ENCODE measurements at regions not wholly inside any gene's neighbourhood (a gene's known extent, or its start where the extent isn't known, plus 50 kb on each side); places are given as distances from the start of the nearest gene placed in this dataset.

DNA sequence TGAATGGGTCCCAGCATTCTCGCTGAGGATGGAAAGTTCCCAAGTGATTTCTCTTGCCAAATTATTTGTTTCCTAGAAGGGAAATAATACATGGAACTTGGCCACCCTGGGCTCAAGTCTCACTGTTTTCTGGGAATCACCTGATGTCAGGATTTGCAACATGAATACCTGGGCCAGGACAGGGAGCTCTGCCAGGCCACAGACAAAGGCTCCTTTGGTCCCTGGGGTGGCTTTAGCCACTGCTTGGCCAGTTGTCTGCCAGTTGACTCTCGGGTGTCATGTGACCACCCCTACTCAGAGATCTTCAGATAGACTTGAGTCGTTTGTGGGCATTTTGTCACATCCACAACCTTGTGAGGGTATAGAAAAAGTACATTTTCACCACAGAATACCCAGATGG, 258.0 kb upstream of the HABP2 start:
- H3K4me3 ChIP-seq (ENCODE audit: low read length), result no peak overlapping the region
- no peaks in the 10 kb centered on the region for H3K4me1 ChIP-seq (ENCODE audit: low read length)
- TF ChIP-seq EZH2phosphoT487 (IDR thresholded peaks at IDR 0.05; ENCODE audit: low read length), result no peak
- TF ChIP-seq, protein P1, sequence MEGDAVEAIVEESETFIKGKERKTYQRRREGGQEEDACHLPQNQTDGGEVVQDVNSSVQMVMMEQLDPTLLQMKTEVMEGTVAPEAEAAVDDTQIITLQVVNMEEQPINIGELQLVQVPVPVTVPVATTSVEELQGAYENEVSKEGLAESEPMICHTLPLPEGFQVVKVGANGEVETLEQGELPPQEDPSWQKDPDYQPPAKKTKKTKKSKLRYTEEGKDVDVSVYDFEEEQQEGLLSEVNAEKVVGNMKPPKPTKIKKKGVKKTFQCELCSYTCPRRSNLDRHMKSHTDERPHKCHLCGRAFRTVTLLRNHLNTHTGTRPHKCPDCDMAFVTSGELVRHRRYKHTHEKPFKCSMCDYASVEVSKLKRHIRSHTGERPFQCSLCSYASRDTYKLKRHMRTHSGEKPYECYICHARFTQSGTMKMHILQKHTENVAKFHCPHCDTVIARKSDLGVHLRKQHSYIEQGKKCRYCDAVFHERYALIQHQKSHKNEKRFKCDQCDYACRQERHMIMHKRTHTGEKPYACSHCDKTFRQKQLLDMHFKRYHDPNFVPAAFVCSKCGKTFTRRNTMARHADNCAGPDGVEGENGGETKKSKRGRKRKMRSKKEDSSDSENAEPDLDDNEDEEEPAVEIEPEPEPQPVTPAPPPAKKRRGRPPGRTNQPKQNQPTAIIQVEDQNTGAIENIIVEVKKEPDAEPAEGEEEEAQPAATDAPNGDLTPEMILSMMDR (IDR thresholded peaks at IDR 0.05; ENCODE audit: low read length), result no peak
- no peak for TF ChIP-seq EZH2 (optimal IDR thresholded peaks at IDR 0.05; ENCODE audit: low read depth, low read length)
- H3K9ac ChIP-seq (ENCODE audit: low read length), result no peak overlapping the region
- H3K4me2 ChIP-seq (ENCODE audit: low read depth, low read length), result no peak overlapping the region
- H3K27me3 ChIP-seq (replicated peaks; ENCODE audit: insufficient read depth, low read length), result no peaks in the 10 kb centered on the region
- DNase-seq, result no peak
- no peak overlapping the region for H2AFZ ChIP-seq (ENCODE audit: low read length)
- H3K9me2 ChIP-seq (replicated peaks; ENCODE audit: insufficient read depth, low read length), result no peaks in the 10 kb centered on the region
- no peaks in the 10 kb centered on the region for H3F3A ChIP-seq (ENCODE audit: insufficient read depth, low read length)
- H3K27ac ChIP-seq (ENCODE audit: low read length), result no peak overlapping the region
- no peaks in the 10 kb centered on the region for H3K79me2 ChIP-seq (ENCODE audit: low read length)
- no peaks in the 10 kb centered on the region for H3K36me3 ChIP-seq (replicated peaks; ENCODE audit: insufficient read depth, low read length)
- H4K20me1 ChIP-seq (ENCODE audit: insufficient read depth, low read length), result no peaks in the 10 kb centered on the region
- no peaks in the 10 kb centered on the region for H3K9me3 ChIP-seq (replicated peaks; ENCODE audit: insufficient read depth, low read length)

DNA sequence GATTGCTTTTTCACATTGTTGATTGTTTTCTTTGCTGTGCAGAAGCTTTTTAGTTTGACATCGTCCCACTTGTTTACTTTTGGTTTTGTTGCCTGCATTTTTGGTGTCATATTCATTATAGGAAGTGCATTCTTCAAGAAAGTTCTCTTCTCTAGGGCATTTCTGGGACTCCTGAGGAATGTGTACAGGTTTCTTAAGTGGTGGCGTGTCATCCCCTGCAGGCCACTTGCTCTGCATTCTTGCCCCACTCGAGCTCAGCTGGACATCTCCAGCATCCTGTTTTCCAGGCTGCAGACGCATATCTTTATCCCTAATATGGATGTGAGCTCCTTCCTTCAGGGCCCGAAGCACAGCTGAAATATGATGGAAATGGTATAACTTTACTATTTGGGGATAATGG, 255.6 kb upstream of the HABP2 start:
- Histone ChIP-seq H3K9me3 (replicated peaks; ENCODE audit: insufficient read depth, low read length) (no peaks in the 10 kb centered on the region), H3K79me2 (ENCODE audit: low read length) (no peaks in the 10 kb centered on the region), H3K36me3 (replicated peaks; ENCODE audit: insufficient read depth, low read length) (no peaks in the 10 kb centered on the region), H3K9ac (ENCODE audit: low read length) (no peak overlapping the region), H3K27me3 (replicated peaks; ENCODE audit: insufficient read depth, low read length) (no peaks in the 10 kb centered on the region), H3K4me2 (ENCODE audit: low read depth, low read length) (no peak overlapping the region), H3K4me3 (ENCODE audit: low read length) (no peak overlapping the region), H3K27ac (ENCODE audit: low read length) (no peak overlapping the region), H3F3A (ENCODE audit: insufficient read depth, low read length) (no peaks in the 10 kb centered on the region), H2AFZ (ENCODE audit: low read length) (no peak overlapping the region), H4K20me1 (ENCODE audit: insufficient read depth, low read length) (no peaks in the 10 kb centered on the region), H3K9me2 (replicated peaks; ENCODE audit: insufficient read depth, low read length) (no peaks in the 10 kb centered on the region), H3K4me1 (ENCODE audit: low read length) (no peaks in the 10 kb centered on the region)
- no peak for TF ChIP-seq EZH2phosphoT487 (IDR thresholded peaks at IDR 0.05; ENCODE audit: low read length)
- TF ChIP-seq EZH2 (optimal IDR thresholded peaks at IDR 0.05; ENCODE audit: low read depth, low read length), result no peak
- TF ChIP-seq, protein P1 (IDR thresholded peaks at IDR 0.05; ENCODE audit: low read length), result no peak
- DNase-seq, result no peak

DNA sequence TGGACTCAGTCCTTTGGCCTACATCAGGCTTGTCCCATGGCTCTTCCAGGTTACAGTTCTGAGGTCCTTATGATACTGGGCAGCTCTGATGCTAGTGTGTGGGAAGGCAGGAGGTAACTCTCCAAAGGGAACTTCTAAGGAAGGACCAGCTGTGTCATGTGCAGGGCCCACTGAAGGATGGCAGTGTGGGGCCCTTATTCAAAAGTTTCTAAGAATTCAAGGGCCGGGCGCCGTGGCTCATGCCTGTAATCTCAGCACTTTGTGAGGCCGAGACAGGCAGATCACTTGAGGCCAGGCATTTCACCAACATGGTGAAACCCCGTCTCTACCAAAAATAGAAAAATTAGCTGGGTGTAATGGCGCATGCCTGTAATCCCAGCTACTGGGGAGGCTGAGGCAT, 254.2 kb upstream of the HABP2 start:
- Histone ChIP-seq H3K27ac (ENCODE audit: low read length) (no peak overlapping the region), H2AFZ (ENCODE audit: low read length) (no peak overlapping the region), H3K9me2 (replicated peaks; ENCODE audit: insufficient read depth, low read length) (no peaks in the 10 kb centered on the region), H3K4me3 (ENCODE audit: low read length) (no peak overlapping the region), H4K20me1 (ENCODE audit: insufficient read depth, low read length) (no peaks in the 10 kb centered on the region), H3K36me3 (replicated peaks; ENCODE audit: insufficient read depth, low read length) (no peaks in the 10 kb centered on the region), H3F3A (ENCODE audit: insufficient read depth, low read length) (no peaks in the 10 kb centered on the region), H3K4me1 (ENCODE audit: low read length) (no peaks in the 10 kb centered on the region), H3K9ac (ENCODE audit: low read length) (no peak overlapping the region), H3K4me2 (ENCODE audit: low read depth, low read length) (no peak overlapping the region), H3K27me3 (replicated peaks; ENCODE audit: insufficient read depth, low read length) (no peaks in the 10 kb centered on the region), H3K9me3 (replicated peaks; ENCODE audit: insufficient read depth, low read length) (no peaks in the 10 kb centered on the region), H3K79me2 (ENCODE audit: low read length) (no peaks in the 10 kb centered on the region)
- no peak for TF ChIP-seq EZH2phosphoT487 (IDR thresholded peaks at IDR 0.05; ENCODE audit: low read length)
- TF ChIP-seq EZH2 (optimal IDR thresholded peaks at IDR 0.05; ENCODE audit: low read depth, low read length), result no peak
- TF ChIP-seq, protein P1 (IDR thresholded peaks at IDR 0.05; ENCODE audit: low read length), result no peak
- DNase-seq, result no peak

All from MM.1S (cell line).